HepG2 (cell line): ENCODE measurements at regions not wholly inside any gene's neighbourhood (a gene's known extent, or its start where the extent isn't known, plus 50 kb on each side); places are given as distances from the start of the nearest gene placed in this dataset.

Experiments
- POLR2AphosphoS5 ChIP-seq: IDR thresholded peaks from 2 replicates; pipeline ENCODE4 v1.6.1; 2012; ENCODE audit warnings: low read depth, low read length
- RAD21 ChIP-seq: fragments of 450-650 bp; formaldehyde crosslinking; IDR thresholded peaks from 2 replicates; pipeline ENCODE4 v1.5.0; 2020; ENCODE audit warnings: mild to moderate bottlenecking
- TF ChIP-seq, protein P1 (sequence below): sonication (generic); formaldehyde crosslinking; IDR thresholded peaks from 2 replicates; pipeline ENCODE4 v1.4.0; 2020; ENCODE audit warnings: missing genetic modification reagents
- TF ChIP-seq, protein P2 (sequence below): sonication (generic); formaldehyde crosslinking; IDR thresholded peaks from 2 replicates; pipeline ENCODE4 v1.5.0; 2020; ENCODE audit warnings: mild to moderate bottlenecking, missing genetic modification reagents, moderate library complexity

DNA sequence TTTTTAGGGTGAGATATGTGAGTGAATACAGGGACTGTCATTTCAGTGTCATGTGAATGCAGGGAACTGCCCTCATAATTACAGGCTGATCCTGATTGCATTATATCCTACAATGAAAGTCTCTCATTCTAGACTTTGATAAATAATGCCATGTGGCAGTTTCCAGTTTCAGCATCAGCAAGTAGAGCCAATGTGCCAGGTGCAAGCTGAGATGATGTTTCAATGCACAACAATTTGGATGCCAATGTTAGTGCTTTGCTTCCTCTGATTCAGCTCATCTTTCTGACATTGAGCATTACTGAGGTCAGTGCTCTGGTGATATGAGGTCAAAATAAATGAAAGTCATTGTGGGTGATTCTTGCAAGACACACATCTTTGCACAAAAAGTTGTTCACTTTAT lies 63.7 kb upstream of the TFPI start:
- TF ChIP-seq, protein P1, sequence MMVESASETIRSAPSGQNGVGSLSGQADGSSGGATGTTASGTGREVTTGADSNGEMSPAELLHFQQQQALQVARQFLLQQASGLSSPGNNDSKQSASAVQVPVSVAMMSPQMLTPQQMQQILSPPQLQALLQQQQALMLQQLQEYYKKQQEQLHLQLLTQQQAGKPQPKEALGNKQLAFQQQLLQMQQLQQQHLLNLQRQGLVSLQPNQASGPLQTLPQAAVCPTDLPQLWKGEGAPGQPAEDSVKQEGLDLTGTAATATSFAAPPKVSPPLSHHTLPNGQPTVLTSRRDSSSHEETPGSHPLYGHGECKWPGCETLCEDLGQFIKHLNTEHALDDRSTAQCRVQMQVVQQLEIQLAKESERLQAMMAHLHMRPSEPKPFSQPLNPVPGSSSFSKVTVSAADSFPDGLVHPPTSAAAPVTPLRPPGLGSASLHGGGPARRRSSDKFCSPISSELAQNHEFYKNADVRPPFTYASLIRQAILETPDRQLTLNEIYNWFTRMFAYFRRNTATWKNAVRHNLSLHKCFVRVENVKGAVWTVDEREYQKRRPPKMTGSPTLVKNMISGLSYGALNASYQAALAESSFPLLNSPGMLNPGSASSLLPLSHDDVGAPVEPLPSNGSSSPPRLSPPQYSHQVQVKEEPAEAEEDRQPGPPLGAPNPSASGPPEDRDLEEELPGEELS = no peak
- TF ChIP-seq POLR2AphosphoS5 (no peak), RAD21 (CRISPR knock-in tag) (no peak)
- TF ChIP-seq, protein P2, sequence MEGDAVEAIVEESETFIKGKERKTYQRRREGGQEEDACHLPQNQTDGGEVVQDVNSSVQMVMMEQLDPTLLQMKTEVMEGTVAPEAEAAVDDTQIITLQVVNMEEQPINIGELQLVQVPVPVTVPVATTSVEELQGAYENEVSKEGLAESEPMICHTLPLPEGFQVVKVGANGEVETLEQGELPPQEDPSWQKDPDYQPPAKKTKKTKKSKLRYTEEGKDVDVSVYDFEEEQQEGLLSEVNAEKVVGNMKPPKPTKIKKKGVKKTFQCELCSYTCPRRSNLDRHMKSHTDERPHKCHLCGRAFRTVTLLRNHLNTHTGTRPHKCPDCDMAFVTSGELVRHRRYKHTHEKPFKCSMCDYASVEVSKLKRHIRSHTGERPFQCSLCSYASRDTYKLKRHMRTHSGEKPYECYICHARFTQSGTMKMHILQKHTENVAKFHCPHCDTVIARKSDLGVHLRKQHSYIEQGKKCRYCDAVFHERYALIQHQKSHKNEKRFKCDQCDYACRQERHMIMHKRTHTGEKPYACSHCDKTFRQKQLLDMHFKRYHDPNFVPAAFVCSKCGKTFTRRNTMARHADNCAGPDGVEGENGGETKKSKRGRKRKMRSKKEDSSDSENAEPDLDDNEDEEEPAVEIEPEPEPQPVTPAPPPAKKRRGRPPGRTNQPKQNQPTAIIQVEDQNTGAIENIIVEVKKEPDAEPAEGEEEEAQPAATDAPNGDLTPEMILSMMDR (CRISPR knock-in tag) = no peak
